HG03175 (cell line): ENCODE measurements at regions not wholly inside any gene's neighbourhood (a gene's known extent, or its start where the extent isn't known, plus 50 kb on each side); places are given as distances from the start of the nearest gene placed in this dataset.
"Not testable (repeated sequence)": the region's sequence is repeated elsewhere in the genome, so short reads cannot be mapped to it uniquely, and the experiment has no call there.

ENCODE experiments used
- ATAC-seq: cut with Tn5 transposase; IDR thresholded peaks from one replicate; pipeline ENCODE4 v1.9.1; 2021; ENCODE audit warnings: mild to moderate bottlenecking, moderate library complexity; ENCODE audit not compliant: unreplicated experiment

GRCh38 chr13:58324161-58324560, 692.6 kb downstream of the PCDH17 start:
- ATAC-seq, result no peak

DNA sequence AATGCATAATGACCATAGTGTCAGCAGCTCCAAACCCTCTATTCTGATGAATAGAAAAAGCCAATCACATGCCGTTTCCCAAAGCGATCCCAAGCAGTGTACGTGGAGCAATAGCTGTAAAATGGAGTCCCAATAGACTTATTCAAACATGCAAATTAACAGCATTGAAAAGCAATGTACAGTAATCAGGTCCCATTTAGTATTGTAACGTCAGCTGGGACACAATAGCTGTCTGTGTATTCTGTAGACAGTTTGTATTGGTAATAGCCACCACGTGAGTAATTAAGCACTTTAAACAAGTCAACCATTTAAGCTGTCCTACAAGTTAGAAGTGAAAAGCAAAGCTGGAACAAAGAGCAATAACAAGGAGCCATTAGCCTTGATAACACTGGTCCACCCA, 698.2 kb downstream of the PCDH17 start:
- ATAC-seq, result no peak

DNA sequence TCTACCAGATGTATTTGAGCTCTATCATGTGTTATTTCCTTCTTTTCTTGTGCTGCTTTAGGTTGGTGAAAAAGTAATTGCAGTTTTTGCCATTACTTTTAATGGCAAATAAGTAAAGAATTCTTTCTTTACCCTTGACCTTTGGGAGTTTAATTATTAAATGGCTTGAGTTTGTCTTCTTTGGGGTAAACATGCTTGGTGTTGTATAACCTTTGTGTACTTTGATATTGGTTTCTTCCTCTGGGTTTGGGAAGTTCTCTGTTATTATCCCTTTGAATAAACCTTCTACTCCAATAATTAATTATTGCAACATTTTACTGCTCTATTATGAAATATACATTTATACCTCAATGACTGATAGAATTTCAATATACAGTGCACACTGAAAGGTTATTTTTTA, 709.4 kb downstream of the PCDH17 start:
- no peak for ATAC-seq

DNA sequence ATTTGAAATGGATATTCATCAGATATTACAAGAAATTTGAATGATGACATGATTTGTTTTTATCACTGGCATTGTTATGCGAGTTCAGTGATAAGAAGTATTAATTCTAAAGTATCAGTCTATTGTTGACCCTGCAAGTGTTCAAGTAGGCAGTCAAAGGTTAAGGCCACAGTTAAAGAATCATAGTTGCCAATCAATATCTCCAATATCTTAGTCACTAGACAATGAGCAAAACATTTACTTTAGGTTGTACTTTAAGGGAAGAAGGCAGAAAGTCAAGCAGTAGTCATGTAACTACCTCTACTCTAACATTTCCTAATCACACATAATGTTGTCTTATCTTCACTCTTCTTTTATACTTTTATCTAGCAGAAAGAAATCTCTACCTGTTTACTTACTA, 709.8 kb downstream of the PCDH17 start:
- ATAC-seq, result no peak

DNA sequence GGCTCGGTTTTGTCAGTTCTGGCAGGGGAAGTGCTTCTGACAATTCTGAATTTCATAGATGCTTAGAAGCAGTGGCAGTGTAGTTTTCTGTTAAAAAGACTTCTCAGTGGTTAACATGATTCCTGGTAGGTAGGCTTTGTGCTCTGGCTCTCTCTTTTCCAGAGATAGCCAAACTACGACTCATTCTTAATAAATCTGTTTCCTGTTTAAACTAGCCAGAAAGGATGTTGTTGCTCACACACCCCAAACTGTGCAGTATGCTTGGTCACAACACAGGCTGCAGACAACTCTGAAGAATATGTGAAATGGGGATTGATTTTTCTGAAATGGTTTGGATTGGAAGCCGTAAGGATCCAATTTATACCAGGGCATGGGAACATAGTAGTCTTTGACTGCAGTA, 711.5 kb downstream of the PCDH17 start:
- ATAC-seq, result no peak

- ATAC-seq, result not testable (repeated sequence)
Observed at GRCh38 chr13:58352100-58352499, 720.6 kb downstream of the PCDH17 start.

- no peak for ATAC-seq
Observed at GRCh38 chr13:58369936-58370335, 738.4 kb downstream of the PCDH17 start.

- no peak for ATAC-seq
Observed at GRCh38 chr13:58376349-58376748, 744.8 kb downstream of the PCDH17 start.

DNA sequence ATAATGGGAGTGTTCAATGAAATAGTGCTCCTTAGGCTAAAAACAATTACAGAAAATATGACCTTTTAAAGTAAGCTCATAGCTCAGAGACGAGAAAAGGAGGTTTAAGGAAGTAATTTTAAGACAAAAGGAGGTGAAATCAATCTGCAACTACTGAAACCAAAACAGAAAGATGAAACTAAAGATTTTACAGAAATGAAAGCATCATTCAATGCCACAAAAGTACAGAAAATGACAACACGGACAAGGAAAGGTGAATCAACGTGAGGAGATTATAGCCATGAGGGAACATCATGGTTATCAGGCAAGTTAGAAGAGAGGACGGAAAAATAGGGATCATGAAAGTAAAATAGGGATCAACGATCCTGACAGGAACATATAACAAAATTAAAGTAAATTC, 745.2 kb downstream of the PCDH17 start:
- ATAC-seq, result no peak

GRCh38 chr13:58379221-58379620, 747.7 kb downstream of the PCDH17 start:
- no peak for ATAC-seq

DNA sequence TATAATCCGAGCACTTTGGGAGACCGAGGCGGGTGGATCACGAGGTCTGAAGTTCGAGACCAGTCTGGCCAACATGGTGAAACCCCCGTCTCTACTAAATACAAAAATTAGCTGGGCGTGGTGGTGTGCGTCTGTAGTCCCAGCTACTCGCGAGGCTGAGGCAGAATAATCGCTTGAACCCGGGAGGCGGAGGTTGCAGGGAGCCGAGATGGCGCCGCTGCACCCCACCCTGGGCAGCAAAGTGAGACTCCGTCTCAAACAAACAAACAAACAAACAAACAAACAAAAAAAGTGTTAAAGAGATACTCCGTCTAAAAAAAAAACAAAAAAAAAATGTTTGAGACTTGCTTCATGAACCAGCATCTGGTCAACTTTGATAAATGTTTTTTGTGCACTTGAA, 753.8 kb downstream of the PCDH17 start:
- not testable (repeated sequence) for ATAC-seq

GRCh38 chr13:58397596-58398387, 766.2 kb downstream of the PCDH17 start:
- ATAC-seq, result no peak

DNA sequence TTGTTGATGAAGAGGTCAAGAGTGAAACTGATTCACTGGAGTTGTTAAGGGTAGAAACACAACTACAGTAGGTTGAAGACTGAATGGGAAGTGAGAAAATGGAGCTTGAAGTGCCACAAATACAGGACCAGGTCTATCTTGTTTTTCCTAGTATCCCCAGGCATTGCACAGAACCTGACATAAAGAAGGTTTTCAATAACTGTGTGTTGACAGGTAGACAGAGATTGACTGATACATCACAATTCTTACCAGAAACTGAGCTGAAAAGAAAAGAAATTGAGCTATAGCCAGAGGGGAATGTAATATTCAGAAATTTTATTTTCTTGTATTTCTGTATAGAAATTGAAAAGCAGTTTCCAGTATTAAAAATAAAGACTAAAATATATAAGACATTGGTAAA, 767.7 kb downstream of the PCDH17 start:
- ATAC-seq, result no peak

DNA sequence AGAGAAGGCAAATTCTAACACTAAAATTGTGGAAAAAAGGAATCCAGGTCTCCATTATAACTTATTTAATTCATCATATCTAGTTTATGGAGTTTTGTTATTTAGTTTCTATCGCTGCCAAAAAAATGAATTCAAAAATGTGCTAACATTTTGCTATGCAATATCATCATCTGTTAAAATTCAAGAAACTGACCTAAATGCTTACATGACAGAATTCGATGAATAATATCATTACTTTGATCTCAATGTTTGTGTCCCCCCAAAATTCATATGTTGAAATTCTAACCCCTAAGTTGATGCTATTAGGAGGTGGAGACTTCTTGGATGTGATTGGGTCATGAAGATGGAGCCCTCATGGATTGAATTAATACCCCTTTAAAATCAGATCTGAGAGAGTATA, 775.0 kb downstream of the PCDH17 start:
- no peak for ATAC-seq

DNA sequence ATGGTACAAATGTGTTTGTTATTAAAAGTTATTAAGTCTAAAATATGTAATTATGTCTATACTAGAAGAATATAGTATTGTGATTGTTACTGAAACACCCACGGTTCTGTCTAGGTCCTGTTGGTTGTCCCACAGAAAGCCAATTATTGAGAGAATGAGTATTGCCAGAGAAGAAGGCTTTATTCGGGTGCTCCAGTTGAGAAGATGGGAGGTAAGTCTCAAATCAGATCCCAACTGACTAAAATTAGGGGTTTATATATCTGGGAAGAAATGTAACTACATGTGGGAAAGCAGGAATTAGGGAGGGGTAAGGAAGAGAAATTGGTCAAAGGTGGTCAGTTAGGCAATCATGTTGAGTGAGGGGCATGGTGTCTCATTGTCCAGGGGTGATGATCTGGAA, 798.4 kb downstream of the PCDH17 start:
- ATAC-seq, result no peak

GRCh38 chr13:58434943-58435342, 803.4 kb downstream of the PCDH17 start:
- ATAC-seq, result no peak

DNA sequence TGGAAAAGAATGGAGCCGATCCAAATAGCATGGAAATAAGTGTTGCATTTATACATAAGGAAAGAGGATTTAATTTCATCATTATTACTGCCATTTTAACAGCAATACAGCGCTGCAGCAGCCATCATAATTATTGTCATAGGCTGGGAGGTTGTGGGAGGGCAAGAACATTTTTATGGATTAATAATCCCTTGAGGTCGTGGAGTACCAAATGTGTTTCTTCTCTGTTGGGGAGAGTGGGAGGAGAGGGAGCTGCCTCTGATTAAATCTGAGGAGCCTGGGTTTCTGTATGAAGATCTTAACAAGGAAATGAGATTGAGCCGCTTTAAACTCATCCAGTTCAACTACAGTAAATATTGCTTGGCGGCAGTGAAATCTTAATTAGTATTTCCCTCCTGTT, 805.9 kb downstream of the PCDH17 start:
- no peak for ATAC-seq

GRCh38 chr13:58446979-58447378, 815.4 kb downstream of the PCDH17 start:
- no peak for ATAC-seq

DNA sequence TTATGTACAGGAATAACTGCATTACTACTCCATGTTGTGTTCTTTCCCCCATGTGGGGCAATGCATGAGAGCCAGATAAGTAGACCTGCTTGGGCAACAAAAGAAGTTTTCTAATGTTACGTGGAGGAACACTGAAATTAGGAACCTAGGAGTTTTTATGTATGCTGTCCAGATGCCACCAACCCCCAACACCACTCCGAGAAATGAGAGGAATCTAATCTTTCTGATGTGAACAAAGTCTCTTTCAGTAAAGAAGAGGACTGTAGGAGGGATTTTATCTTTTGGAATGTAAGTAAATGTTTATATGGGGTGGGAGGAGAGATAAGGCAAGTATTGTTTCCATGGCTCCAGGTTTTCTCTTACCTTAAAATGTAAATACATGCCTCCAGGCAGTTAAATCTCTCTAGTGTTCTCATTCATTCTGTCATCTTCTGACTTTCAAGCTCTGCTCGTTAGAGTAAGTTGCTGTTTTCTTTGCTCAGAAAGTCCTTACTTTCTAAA, 820.6 kb downstream of the PCDH17 start:
- ATAC-seq, result no peak

- no peak for ATAC-seq
Observed at GRCh38 chr13:58455094-58455493, 823.5 kb downstream of the PCDH17 start.

GRCh38 chr13:58461217-58461616, 829.7 kb downstream of the PCDH17 start:
- no peak for ATAC-seq

- ATAC-seq, result no peak
Observed at GRCh38 chr13:58463841-58464240, 832.3 kb downstream of the PCDH17 start.

- ATAC-seq, result no peak
Observed at GRCh38 chr13:58467176-58467575, 835.6 kb downstream of the PCDH17 start.
